ENCODE measurements at regions not wholly inside any gene's neighbourhood (a gene's known extent, or its start where the extent isn't known, plus 50 kb on each side); places are given as distances from the start of the nearest gene placed in this dataset.

DNA sequence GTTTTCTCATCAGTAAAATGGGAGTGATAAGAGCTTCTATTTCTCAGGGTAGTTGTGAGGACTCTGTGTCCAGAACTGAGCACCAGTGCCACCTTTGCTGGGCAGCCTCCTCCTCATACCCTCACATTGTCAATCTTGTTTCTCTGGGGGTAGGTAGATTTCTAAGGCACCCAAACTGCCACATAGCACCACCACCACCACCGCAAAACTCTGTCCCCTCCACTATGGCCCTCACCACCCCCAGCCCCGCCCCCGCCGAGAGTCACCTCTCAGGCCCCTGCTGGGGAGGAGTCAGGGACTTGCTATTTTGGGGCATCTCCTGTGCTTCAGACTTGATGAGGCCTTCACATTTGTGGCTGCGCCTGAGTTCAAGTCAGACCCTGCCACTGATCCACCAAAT lies 549.2 kb downstream of the PTPRU start:
- no peak for TF ChIP-seq POLR2A (IDR thresholded peaks at IDR 0.05; ENCODE audit: low read depth, low read length)
- TF ChIP-seq POLR2AphosphoS5 (IDR thresholded peaks at IDR 0.05; ENCODE audit: low read depth, low read length): no peak
